SW480 (cell line): ENCODE measurements at regions not wholly inside any gene's neighbourhood (a gene's known extent, or its start where the extent isn't known, plus 50 kb on each side); places are given as distances from the start of the nearest gene placed in this dataset.

Experiments
- DNase-seq: peaks from one replicate; pipeline ENCODE4 v3.0.0-alpha.2; 2016; ENCODE audit warnings: low spot score

DNA sequence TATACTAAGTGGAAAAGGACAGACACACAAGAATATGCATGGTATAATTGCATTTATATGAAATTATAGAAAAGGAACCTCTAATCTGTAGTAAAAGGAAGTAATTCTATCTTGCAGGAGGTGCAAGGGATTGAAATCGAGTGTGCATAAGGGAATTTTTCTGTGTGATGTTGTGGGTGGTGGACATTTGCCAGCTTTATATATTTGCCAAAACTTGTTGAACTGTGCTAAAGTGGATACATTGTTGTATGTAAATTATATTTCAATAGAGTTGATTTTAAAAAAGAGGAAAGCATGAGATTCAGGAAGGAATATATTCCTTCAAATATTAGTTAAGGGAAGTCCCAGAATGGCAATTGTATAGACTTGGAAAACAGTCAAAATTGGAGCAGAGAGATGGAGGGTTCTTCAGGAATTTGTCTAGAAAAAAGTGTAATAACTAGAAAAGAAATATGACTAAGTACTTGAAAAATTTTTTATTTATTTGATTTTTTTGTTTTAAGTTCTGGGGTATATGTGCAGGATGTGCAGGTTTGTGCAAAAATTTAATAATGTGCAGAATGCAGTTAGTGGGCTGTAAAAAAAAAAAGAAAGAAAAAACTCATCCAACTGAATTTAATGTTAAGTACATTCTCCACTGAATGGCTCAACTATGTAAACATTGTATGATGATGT, 96.1 kb downstream of the ARL4A start:
- DNase-seq, result no peak

DNA sequence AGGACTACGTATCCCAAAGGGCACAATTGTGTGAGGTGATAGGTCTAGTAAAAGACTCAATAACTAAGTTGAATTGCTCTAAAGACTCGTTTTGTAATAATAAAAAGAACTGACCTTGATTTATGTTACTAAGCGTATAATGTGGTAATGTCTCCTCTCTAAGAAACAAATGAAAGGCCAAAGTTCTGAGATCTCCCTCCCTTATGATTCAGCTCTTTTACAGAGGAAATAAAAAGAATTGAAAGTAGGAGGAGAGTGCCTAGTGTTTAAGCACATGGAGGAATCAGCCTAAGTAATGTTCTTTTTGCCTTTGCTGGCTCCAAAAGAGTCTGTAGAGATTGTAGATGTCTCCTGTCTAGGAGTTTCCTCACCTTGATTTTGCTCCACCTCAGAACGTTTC, 98.0 kb downstream of the ARL4A start:
- no peak for DNase-seq

- DNase-seq, result no peak
These were observed 99.1 kb downstream of the ARL4A start for GRCh38 chr7:12786494-12786893.

DNA sequence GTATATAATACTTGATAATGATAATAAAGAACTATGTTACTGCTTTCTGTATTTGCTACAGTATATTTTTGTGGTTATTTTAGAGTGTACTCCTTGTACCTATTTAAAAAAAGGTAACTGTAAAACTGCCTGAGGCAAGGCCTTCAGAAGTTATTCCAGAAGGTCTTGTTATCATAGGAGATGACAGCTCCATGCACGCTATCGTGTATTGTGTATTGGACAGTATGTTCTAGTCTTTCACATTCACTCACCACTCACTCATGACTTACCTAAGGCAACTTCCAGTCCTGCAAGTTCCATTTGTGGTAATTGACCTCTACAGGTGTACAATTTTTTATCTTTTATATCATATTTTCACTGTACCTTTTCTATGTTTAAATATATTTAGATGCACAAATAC, 100.7 kb downstream of the ARL4A start:
- no peak for DNase-seq

DNA sequence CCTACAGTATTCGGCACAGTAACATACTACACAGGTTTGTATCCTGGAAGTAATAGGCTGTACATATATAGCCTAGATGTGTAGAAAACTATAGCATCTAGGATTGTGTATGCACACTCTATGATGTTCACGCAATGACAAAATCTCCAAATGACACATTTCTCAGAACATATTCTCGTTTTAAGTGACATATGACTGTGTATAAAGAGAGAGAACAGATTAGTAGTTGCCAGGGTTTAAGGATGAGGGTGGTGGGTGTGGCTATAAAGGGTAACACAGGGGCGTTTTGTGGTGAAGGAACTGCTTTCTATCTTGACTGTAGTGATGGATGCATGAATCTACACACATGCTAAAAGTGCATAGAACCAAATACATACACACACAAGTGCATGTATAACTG, 101.2 kb downstream of the ARL4A start:
- no peak for DNase-seq

- DNase-seq, result no peak
These were observed 107.4 kb downstream of the ARL4A start for GRCh38 chr7:12794722-12795302.

DNA sequence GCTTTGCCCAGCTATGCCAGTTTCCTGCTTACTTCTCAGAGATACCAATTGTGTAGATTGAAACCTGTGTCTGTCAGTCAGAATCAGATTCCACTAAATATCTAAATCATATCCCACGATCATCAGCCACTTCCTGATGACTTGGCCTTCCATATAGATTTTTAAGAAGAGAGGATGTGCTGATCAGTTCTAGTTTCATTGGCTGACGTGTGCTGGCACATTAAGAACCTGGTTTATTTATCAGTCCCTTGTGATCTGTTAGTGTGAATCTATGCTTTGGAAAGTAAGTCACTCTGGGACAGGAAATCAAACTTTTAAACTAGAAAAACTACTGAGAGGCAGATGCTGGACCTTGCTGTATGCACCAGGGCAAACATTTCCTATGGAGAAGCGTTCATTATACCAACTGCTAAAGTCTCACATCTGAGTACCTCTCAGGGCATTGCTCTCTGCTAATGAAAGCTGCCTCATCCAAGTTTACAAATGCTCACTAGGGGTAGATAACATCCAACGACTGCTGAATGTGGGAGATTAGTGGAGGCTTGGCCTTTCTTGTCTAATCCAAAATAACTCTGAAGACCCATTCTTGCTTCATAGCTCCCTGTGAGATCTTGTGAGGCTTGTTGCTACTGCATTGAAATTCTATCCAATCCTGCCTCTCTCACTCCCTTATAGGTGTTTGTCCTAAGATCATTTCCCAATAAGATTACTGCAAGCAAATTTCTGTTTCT, 109.1 kb downstream of the ARL4A start:
- no peak for DNase-seq

GRCh38 chr7:12800486-12800885, 113.1 kb downstream of the ARL4A start:
- DNase-seq, result no peak

GRCh38 chr7:12801107-12801506, 113.7 kb downstream of the ARL4A start:
- DNase-seq, result peak; percentile 64

GRCh38 chr7:12802070-12802469, 114.6 kb downstream of the ARL4A start:
- DNase-seq, result peak; percentile 56

- DNase-seq, result no peak
These were observed 116.1 kb downstream of the ARL4A start for GRCh38 chr7:12803542-12803941.

DNA sequence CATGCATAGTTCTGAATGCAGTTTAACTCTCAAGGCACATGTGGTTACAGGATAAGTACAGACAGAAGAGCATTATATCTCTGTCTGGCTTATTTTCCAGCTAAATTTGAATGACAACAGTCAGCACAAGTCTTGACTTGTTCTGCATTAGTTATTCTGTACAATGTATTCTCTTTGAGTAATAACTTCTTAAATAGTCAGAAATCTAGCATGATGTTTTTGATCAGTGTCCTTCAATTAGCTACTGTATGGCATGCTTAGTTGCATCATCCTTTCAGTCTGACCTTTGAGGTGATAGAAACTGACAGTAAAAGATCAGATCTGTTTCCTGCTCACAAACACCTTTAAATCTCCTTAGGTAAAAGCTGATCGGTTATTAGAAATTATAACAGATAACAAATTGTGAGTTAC, 118.1 kb downstream of the ARL4A start:
- no peak for DNase-seq

DNA sequence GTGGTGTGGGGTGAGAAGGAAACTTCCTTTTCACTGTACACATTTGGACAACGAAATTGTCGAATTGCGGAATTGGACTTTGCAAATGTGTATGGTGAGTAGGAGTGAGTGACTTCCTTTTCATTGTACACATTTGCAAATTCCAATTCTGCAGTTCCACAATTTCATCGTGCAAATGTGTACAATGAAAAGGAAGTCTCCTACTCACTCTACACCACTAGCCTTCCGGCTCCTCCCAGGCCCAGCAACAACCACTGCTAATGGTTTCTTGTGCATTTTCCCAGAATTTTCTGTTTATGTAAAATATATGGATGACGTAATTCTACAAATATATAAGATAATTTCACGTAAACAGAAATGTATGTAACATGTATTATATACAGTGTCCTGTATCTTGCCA, 118.5 kb downstream of the ARL4A start:
- no peak for DNase-seq

DNA sequence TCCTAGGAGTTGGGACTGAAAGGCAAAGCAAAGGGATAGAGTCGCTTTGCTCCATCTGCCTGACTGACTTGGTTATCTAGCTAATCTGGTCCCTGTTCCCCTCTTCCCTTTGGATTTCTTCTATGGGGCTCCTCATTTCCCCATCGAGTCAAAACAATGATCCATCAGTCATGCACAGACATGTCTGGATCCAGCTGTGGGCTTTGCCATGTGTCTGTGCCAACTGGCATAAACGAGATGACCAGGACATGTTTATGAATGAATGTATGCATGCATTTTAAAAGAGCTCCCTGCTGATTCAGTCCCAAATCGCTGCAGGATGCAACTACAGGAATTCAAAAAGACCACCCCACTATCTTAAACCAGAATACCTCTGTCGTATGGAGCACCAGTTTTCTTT, 122.0 kb downstream of the ARL4A start:
- no peak for DNase-seq

GRCh38 chr7:12812111-12812510, 124.7 kb downstream of the ARL4A start:
- no peak for DNase-seq

DNA sequence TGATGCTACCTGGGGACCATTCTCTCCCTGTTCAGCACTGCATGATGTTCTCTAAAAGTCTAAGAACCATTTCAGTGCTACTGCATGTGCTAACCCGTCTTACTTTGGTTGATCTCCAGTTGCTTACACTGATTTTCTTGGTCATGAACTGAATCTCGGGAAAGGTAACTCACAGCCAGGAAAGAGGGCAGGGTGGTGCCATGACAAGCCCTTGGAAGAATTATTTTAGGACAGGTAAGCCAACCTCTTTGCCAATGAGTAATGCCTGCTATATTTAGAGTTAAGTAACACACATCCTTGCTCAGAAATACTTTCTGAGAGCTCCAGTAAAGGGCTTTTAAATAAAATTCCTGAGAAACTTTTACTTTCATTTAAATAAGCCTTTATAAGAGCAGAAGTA, 126.7 kb downstream of the ARL4A start:
- no peak for DNase-seq

DNA sequence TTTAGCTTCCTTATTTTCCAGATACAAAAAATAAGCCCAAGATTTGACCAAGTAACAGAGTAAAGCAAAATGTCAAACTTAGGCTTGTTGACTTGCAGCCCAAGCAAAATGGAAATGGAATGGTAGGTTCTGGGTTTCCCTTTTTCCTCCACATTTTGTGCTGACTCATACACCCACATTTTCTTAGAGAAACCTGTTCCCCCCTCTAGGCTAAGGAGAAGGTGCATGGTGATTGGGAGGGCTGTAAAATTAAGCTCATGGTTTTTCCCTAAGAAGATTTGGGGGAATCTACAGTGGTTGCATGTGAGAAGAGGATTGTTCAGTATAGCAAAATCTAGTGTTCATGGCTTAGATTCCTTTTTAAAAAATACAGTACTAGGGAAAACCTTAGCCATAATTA, 127.4 kb downstream of the ARL4A start:
- DNase-seq, result no peak

DNA sequence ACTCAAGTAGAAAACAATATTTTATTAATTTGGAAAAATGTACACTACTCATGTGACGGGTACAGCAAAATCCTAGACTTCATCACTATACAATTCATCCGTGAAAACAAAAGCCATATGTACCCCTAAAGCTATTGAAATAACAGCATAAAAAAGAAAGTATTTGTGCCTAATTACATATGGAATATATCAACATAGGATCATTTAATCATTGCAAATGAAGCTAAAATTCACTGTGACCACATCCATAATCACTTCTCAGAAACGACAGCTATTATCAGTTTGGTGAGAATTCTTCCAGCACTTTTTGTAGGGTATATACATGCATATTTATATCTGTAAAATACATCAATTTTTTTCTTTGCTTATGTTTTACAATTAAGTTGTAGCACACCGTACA, 128.0 kb downstream of the ARL4A start:
- no peak for DNase-seq

GRCh38 chr7:12815871-12816270, 128.4 kb downstream of the ARL4A start:
- DNase-seq, result no peak

- DNase-seq, result no peak
These were observed 133.3 kb downstream of the ARL4A start for GRCh38 chr7:12820777-12821176.

- peak; percentile 19 for DNase-seq
These were observed 134.3 kb downstream of the ARL4A start for GRCh38 chr7:12821746-12822145.

GRCh38 chr7:12826079-12826478, 138.6 kb downstream of the ARL4A start:
- DNase-seq, result no peak

- no peak for DNase-seq
These were observed 139.9 kb downstream of the ARL4A start for GRCh38 chr7:12827219-12827821.
